NCI-H1694 treated with DMSO at 0.1 percent for 48 hours (cell line): ENCODE measurements at regions not wholly inside any gene's neighbourhood (a gene's known extent, or its start where the extent isn't known, plus 50 kb on each side); places are given as distances from the start of the nearest gene placed in this dataset.
A peak's percentile ranks its signal among the peaks of the same experiment; 100 is the strongest.

ENCODE experiments used
- DNase-seq: peaks from one replicate; lab custom pipeline; 2025; lab: John Stamatoyannopoulos, UW

DNA sequence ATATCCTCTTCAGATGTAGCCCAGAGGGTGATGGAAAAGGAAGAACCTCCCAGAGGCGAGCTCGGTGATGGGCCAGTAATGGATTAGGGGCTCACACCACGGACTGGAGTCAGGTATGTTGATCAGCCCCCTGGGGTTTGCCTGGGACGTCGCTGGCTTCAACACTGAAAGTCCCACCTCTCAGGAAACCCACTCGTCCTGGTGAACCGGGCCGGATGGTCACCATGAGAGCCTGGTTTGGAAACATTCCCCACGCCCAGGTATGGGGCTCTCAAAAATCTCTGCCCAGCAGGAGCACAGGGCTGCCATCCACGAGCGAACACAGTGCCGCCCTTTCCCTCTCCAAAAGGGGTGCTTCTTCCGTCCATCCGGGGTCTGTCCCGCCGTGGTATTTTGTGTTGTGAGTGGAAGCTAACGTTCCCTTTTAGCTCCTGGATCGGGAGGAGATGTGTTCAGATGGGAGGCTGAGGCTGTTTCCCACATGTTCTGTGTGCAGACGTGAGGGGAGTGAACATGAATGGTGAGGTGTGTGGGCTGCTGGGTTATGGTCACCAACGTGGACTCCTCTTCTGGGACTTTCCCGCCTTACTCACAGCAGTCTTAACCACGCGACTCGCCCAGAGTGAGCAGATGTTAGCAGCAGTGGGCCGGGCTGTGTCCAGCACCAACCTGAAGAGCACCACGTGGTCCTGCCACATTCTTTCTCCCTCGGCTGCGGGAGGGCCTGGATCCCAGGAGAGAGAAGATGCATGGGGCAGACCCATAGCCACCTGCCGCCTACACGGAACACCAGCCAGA, 139.2 kb downstream of the KIF26A start:
- no peak for DNase-seq

DNA sequence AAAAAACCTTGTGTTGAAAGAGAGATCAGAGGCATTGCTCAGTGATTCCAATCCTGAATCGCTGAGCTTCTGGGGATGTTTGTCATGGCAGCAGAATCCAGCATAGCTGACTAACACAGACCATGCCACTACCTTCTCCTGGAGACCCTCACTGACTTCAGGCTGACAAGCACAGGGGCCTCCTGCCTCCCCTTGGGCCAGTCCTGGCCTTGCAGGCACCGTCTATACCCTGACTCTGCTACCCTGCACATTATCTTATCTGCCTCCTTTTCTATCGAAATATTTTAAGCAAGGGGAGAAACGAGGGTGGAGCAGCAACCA, 139.8 kb downstream of the KIF26A start:
- no peak for DNase-seq

DNA sequence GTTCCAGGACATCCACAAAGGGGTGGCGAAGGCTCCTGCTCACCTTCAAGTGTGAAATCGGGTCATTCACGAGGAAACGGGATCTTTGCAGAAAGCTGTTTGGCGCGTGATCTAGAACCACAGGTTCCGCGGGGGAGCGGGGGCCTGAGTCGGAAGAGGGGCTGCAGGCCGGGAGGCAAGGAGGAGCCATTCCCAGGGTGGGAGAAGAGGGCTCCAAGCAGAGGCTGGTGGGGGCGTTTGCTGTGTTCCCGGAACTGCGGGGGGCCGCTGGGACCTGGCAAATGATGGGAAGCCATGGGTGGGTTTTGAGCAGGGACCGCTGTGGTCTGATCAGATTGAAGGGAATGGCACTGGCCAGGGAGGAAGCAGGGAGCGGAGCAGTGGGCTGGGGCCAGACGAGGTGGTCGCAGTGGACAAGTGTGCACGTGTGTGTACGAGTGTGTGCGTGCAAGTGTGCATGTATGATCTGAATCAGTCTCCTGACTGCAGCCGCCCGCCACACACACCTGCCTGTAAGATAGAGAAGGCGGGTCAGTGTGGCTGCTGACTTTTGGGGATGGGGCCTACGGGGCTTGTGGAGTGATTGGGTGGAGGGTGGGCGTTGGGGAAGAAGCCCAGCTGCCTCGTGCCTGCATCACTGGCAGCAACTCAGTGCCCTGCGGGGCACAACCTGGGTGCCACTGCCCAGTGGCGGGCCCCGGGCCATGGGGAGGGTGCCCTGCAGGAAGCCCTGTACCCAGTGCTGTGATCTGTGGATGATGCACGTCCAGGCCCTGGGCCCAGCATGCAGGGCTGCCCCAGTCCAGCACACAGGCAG, 141.9 kb downstream of the KIF26A start:
- no peak for DNase-seq

DNA sequence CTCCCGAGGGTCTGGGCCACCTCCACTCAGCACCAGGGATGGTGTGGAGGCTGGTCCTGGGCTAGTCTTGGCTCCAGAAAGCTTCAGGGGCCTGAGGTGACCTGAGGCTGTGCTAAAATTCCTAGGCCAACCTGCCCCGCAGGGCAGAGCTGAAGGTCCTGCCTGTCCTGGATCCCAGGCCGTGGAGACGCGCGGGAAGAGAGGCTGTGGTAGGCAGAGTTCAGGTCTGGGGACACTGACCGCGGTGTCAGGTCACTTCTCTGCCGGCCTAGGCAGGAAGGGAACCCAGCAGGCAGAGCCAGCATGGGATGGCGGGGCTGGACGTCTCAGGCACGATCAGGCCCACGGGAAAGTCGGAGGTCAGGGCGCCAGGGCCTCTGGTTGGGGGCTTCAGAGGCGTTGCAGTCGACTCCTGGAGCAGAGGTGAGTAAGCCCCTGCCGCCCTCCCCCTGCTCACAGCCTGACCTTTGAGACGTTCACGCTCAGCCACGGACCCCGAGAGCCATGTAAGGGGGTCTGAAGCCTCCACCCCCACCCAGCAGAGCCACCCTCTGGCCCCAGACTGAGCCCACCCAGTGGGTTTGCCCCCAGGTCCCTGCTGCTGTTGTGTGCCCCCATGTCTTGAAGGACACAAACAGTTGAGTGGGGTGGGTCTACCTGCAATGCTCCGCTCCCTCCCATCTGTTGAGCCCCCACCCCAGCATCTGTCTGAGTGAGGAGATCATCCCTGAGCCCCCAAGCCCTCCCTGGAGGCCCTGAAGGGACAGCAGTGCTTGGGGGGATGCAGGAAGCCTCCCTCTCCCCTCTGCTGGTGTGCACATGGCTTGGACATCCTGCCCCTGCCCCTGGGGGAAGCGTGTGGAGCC, 142.7 kb downstream of the KIF26A start:
- DNase-seq = no peak

DNA sequence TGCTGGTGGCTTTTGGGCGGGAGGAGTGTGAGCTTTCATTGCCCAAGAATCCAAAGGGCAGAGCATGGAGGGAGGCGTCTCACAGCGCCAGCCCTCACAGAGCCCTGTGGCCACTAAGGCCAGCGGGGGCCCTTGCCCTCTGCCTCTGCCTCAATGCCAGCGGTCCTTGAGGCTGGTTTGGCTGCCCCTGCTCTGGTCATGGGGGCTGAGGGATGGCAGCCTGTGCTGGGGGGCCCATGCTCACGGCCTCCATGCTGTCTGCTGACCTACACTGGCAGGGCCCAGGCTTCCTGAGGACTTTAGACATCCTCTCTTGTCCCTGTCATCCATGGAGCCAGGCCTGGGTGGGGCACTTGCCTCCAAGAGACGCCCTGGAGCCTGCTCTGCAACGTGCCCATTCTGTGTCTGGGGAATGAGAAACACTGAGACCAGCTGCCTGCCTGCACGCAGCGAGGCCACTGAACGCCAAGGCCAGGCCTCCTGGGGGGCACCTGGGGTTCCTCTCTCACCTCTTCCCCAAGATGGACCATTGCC, 143.4 kb downstream of the KIF26A start:
- no peak for DNase-seq

DNA sequence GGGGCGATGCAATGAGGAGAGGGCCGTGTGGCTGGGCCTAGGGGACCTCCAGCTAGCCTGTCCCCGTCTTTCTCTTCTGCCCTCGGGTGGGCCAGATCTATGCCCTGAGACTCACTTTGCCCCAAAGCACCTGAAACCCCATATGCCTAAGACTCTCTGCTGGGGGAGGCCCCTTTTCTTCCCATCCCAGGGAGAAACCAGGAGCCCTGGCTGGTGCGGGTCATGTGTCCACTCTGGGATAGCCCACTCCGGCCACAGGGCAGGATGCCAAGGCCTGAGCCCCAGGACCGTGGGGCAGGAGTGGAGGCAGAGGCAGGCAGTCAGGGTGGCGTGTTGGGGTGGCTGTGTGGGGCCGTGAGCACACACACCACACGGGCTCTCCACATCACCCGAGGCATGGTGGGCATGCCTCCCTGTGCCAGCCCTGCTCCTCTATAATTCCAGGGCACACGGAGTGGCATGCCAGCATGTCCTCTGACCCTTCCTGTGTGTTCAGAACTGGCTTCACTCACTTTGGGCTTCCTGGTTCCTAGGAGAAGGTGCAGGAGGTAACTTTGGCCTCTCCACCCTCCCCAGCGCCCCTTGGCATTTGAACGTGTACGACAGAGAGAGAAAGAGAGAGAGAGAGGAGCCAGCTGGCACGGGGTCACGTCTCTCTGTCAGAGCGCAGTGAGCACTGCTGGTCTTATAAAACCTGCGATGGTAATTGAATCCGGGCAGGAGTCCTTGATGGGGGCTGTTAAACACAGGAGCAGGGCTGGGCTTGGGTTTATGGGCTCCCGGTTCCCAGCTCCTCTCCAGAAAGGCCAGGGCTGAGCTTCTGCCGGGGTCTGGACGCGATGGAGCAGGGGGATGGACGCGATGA, 144.2 kb downstream of the KIF26A start:
- DNase-seq = peak; percentile 96

DNA sequence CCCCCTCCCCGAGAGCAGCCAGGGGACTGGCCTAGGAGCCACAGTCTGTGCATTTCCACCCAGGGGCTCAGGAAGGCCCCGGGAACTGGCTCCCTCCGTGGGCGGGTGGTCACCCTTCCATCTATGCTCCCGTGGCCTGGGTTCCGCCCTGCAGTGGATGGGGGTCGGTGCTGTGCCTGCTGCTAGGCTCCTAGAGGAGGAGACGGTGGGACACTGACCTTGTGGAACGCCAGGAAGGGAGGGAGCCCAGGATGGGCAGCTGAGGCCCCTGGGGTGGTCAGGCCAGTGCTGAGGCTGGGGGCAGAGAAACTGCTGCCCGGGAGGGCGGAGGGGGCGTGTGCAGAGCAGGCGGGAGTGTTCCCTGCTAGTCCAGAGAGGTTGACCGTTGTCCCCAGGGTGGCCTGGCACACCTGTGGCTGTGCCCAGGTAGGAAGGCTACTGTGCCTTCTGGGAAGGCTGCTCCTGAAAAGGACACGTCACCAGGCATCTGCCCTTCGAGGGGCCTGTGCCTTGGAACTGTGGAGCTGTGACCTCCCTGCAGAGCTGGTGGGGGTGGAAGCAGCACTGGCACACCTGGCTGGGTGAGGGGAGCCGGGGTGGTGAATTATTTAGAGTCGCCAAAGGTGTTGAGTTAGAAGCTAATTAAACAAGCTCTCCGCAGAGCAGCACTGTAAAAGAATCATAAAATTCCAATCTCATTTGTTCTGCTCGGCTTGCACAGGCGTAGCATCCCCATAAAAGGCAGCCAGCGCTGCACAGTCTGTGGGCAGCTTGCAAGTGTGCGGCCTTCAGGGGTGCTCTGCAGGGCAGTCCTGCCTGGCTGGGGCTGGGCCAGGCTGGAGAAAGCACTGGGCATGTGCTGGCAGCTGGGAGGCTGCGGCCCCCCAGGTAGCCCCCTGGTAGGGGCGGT, 145.1 kb downstream of the KIF26A start:
- peak; percentile 43 for DNase-seq

DNA sequence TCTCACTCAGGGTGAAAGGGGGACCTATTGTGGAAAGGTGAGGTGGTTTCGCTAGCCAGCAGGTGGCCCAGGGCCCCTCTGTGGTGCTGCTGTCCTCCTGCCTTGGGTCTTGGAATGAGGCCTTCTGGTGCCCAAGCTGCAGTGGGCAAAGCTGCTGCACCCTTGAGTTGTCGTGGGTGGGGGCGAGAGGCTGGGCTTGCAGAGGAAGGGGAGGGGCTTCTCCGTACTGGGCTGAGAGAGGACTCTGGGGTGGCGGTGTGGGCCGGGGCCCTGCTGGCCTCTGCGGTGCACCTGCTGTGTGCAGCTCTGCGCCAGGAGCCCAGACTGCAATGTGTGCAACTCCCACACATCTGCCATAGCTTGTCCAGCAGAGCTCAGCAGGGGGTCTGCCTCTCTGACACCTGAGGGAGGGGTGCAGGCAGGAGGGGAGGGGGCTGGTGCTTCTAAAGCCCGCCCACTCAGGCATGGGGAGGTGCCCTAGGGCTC, 145.8 kb downstream of the KIF26A start:
- DNase-seq = peak; percentile 41

DNA sequence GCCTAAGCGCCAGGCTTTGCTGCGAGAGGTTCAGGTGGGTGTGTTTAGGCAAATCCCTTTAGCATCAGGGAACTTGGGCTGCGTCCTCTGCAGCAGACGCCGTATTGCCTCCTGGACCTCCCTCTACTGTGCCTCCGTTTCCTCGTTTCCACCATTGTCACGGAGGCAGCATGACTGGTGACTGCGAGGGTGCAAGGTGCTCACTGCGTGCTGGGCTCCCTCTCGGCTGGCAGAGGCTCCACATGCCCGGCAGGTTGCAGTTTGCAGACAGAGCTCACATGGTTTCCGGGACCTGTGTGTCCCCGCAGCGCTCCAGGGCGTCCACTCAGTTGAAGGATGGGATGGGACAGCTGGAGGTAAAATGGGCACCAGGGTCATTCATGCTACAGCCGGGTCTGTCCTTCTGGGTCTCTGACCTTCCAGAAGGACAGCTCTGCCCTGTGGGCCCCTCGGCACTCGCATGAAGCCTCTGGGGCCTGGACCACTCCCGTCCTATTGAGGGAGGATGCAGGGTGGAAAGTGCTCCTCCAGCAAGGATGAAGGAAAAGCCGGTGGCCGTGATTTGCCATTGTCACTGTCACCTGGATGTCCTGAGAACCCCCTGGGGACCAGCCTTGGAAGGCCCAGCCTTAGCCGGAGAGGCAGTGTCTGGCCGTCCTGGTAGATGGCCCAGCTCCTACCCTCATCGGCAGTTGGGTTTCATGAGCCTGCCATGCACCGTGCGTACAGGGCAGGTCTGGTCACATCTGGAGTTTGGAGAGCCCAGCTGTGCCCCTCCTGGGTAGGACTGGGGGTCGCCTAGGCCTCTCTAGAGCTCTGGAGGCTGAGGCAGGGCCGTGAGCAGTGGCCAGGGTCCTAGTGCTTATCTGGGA, 146.5 kb downstream of the KIF26A start:
- no peak for DNase-seq

DNA sequence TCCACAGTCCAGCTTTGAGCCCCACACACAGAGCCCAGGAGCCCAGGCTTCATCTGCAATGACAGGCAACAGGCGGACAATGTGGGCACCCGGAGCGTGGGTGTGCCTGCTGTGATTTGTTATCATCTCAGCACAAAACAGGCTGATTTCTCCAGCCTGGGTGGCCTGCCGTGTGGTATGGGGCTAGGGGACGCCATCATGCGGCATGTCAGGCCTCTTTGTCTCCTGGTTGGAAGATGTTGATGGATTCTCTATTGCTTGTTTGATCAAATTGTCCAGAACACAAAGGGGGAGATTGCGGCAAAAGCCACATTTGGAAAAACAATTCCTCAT, 147.1 kb downstream of the KIF26A start:
- DNase-seq = no peak

DNA sequence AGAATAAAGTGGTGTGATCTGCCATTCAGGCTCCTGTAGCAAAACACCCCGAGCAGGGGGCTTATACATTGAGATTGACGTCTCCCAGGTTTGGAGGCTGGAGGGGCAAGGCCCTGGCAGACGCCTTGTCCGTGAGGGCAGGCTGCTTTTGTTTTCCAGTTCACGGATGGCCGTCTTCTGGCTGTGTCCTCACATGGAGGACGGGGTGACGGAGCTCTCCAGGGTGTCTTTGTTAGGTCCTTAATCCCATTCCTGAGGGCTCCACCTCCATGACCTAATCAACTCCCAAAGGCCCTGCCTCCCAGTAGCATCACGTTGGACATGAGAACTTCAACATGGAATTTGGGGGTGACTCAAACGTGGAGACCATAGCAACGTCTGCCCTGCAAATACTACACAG, 147.7 kb downstream of the KIF26A start:
- no peak for DNase-seq

DNA sequence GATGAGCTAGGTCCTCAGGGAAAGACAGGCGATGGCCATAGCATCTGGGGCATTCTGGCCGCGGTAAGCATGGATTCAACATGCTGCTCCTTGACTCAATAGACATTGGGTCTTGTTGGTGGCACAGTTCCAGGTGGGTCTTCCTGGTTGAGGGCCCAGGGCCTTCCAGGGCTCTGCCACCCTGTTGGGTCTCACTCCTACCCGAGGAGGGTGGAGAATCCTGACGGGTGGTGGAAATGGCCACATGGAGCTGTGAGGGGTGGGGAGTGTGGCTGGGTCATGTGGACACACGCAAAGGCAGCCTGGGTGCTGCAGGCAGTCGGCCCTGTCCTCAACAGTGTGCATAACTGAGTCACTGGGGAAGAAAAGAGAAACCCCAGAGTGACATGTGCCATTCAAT, 148.1 kb downstream of the KIF26A start:
- DNase-seq = no peak

DNA sequence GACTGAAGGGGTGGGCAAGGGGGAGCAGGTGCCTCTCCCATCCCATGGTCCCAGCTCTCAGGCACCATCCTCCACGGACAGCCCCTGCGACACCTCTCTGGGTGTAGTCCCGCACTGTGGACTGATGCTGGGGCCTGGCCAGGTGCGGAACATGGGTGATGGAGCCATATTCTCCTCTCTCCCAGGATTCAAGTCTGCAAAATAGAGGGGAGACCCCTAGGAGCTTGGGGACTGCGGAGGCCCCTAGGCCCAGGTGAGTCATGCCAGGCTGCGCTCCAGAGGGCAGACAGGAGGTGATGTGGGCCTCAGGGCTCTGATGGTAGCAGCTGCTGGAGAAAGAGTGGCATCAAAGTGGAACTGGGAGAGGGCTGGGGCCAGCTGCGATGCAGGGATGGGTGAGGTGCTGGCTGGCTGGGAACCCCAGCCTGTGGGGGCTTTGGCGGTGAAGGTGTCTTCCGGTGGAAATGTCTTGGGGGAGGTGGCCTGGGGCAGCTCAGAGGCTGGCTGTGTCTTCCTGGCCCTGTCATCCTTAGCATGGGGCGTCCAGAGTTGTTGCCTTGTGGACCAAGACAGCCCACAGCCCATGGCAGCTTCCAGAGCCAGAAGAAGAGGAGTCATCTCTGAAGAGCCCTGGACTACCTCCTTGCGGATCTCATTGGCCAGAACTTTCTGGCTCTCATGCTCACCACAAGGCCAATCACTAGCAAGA, 149.1 kb downstream of the KIF26A start:
- DNase-seq = no peak

DNA sequence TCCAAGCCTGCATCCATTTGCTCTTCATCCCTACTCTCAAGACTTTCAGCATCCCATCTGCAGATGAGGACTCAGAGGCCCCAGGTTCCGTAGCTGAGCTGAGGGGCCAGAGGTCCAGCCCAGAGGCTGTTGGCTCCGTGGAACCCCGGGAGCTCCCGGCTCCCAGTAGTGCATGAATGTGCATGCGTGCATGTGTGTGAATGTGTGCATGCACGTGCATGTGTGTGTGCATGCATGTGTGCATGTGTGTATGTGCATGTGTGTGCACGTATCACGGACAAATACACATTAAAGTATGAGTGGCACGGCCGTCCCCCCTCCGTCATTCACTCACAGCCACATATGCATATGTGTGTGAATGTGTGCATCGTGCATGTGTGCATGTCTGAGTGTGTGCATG, 149.9 kb downstream of the KIF26A start:
- no peak for DNase-seq

DNA sequence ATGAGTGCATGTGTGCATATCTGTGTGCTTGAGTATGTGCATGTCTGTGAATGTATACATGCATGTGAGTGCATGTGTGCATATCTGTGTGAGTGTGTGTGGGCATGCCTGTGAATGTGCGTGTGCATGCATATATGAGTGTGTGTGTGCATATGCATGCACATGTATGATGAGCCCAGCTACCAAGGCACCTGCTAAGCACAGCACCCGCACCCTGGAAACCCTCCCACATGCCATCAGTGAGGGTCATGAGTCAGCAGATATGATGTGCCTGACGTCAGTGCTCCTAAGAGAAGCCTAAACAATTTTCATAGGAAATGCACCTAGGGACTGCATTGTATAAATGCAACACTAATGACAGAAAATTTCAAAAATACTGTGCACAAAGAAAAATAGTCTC, 151.1 kb downstream of the KIF26A start:
- no peak for DNase-seq

DNA sequence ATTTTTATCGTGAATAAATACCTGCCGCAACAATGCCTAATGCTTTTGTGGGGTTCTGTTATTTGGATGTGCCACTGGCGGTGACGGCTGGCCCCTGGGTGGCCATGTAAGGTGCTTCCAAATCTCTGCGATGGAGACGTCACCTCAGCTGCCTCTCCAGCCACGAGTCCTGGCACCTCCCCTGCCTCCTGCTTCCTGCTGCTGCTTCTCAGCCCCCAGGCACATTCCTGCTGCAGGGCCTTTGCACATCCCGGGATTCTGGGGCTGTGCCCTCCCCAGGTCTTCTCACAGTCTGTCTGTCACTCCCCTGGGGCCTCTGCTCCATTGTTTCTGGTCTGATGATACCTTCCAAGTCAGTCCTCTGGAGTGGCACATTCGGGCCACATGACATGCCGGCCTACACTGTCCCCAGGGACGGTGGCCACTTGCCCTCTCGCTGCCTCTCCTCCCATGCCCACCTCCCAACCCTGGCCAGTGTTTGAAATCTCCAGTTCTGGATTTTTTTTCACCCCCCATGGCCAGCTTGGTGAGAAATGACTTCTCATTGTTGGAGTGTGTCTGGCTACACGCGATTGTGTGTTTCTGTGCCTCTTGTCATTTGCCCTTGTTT, 151.8 kb downstream of the KIF26A start:
- no peak for DNase-seq

DNA sequence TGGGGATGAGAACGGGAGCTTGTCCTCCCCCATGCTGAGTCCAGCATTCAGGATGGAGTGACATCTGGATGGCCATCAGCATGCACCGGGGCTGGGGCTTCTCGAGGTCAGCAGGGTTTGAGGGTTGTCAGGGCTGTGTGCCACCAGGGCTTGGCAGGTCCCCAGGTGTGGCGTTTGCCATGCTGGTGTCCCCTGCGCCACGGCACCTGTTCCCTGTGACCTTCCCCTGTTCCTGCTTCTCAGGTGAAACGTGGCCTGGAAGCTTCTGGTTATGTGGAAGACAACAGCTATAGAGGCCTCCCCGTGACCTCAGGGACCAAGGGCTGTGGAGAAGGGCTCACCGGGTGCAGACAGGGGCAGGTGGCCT, 152.4 kb downstream of the KIF26A start:
- DNase-seq = no peak
